NCI-H69 (cell line): ENCODE measurements at regions not wholly inside any gene's neighbourhood (a gene's known extent, or its start where the extent isn't known, plus 50 kb on each side); places are given as distances from the start of the nearest gene placed in this dataset.
"Not testable (repeated sequence)": the region's sequence is repeated elsewhere in the genome, so short reads cannot be mapped to it uniquely, and the experiment has no call there.

Experiments
- DNase-seq: peaks from one replicate; lab custom pipeline; 2025; lab: John Stamatoyannopoulos, UW

GRCh38 chr21:27881331-27881730 is 914.4 kb upstream of the ADAMTS5 start:
- DNase-seq: not testable (repeated sequence)

DNA sequence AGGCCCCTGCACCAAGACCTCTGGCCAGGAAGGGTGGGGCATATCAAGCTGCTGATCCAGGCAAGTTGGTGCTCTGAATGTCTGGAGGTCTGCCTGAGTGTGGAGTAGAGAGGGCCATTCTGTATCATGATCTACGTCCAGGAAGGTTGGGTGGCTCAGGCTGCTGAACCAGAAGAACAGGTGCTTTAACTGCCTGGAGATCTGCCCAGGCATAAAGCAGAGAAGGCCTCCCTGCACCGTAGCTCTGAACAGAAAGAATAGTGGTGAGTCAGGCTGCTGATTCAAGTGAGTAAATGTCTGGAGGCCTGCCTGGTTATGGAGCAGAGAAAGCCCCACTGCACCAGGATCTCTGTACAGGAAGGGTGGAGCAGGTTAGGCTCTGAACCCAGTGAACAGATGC is 905.5 kb upstream of the ADAMTS5 start:
- DNase-seq: not testable (repeated sequence)

DNA sequence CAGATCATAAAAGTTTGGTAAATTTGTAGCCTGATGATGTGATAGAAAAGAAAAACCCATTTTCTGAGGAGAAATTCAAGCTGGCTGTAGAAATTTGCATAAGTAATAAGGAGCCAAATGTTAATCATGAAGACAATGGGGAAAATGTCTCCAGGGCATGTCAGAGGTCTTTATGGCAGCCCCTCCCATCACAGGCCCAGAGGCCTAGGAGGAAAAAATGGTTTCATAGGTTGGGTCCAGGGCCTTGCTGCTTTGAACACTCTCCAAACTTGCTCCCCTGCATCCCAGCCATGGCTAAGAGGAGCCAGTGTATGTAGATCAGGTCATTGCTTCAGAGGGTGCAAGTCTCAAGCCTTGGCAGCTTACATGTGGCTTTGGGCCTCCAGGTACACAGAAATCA is 903.9 kb upstream of the ADAMTS5 start:
- not testable (repeated sequence) for DNase-seq

GRCh38 chr21:27860314-27860955 is 893.5 kb upstream of the ADAMTS5 start:
- not testable (repeated sequence) for DNase-seq

- DNase-seq: not testable (repeated sequence)
These were observed 891.4 kb upstream of the ADAMTS5 start for GRCh38 chr21:27858053-27858825.

DNA sequence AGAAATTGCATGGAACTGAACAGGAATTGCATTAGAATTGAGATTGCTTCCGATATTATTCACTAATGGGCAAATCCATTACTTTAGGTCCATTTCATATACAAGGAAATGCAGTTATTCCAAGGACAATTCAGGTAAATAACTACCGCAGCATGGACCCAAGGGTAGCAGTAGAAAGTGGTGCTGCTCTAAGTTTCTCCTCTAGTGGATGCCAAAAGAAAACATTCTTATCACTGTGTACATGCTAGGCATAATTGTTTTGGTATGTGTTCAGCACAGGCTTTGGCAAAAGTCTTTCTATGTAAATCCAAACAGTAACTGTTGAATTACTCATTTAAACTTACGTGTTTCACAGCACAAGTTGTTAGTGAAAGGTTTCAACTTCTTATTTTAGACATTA is 890.1 kb upstream of the ADAMTS5 start:
- DNase-seq: not testable (repeated sequence)

DNA sequence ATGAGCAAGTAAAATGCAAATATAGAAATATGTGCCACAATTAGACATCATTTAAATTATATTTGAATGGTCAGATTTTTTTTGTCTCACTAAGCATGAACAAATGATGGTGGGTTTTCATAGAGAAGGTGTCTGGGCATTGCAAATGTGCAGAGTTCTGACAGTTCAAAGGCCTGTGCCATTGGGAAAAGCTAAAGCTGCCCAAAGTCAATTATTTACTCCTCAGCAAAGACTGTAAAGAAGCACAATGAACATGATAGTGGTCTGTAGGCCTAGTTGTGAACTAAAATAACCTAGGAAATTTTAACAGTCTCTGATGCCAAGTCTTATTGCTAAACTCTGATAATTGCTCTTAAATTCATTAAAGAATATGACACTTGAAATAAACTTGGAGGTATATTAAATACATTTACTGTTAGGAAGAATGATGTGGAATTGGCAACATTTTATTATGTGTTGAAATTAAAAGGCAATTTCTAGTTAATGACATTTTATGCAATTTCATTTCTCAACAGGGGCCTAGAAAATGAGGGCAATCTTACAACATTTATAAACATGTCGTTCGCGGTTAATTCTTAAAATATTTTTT is 874.3 kb upstream of the ADAMTS5 start:
- no peak for DNase-seq

DNA sequence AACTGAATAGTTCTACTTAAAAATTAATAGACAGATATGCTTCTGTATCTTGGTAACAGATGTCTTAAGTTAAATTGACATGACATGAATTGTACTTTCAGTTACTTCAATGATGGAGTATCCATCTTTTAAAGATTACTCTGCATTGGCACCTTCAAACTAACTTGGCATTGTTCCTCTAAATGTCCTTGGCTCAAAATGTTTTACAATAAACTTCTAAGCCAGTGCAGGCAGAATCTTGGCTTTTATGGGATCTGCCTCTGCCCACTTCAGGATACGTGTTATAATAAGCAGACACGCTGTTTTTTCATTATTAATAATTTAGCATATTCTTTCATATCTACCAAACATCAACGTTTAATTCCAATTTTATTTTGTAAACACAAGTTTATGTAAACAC is 873.4 kb upstream of the ADAMTS5 start:
- no peak for DNase-seq

DNA sequence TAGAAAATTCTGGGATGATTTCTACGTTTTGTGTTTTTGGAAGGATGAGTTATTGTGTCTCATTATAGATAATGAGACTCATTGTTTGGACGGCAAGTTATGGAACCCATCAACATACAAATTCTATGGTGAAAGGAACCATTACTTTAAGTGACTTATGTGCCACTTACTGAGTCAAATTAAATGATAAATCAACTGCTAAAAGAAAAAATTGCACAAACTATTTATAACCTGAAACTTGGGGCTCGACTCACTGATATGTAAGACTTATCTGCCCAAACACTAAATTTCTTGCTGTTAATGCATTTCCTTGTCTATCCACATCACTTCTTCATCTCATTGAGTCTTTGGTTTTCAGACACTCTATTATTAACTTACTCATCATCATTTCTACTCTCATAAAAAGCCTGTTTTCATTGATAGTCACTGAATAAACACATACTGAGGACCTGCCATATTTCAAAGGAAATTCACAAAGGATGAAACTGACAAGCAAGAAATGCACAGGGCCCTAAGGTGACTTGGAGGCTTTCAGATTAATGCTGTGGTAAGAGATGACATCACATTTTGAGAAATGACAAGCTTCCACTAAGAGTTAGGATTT is 872.7 kb upstream of the ADAMTS5 start:
- no peak for DNase-seq

GRCh38 chr21:27838573-27838972 is 871.7 kb upstream of the ADAMTS5 start:
- DNase-seq: no peak

DNA sequence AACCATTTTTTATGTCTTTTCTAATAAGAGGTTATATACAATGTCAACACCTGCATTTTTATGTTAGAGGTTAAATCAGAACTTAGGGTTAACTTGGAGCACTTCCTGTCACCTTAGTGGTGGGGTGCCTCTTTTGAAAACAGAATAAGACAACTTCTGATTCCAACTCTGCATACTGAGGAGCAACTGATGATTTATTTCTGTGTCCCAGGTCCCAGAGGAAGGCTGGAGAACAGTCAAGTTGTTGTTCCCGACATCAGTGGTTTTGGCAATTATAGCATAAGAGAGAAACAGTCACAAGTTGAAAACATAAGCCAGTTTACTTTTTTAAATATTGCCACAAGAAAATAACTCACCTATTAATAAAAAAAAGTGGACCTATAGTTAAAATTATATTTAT is 871.0 kb upstream of the ADAMTS5 start:
- DNase-seq: no peak

GRCh38 chr21:27833298-27833697 is 866.4 kb upstream of the ADAMTS5 start:
- DNase-seq: no peak

GRCh38 chr21:27831816-27832569 is 865.1 kb upstream of the ADAMTS5 start:
- DNase-seq: no peak

DNA sequence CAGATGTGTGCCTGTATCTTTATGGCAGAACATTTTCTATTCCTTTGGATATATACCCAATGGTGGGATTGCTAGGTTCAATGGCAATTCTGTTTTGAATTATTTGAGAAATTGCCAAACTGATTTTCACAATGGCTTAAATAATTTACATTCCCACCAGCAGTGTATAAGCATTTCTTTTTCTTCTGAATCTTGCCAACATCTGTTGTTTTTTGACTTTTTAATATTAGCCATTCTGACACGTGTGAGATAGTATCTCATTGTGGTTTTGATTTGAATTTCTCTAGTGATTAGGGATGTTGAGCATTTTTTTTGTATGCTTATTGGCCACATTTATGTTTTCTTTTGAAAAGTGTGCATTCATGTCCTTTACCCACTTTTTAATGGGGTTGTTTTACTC is 864.3 kb upstream of the ADAMTS5 start:
- no peak for DNase-seq

DNA sequence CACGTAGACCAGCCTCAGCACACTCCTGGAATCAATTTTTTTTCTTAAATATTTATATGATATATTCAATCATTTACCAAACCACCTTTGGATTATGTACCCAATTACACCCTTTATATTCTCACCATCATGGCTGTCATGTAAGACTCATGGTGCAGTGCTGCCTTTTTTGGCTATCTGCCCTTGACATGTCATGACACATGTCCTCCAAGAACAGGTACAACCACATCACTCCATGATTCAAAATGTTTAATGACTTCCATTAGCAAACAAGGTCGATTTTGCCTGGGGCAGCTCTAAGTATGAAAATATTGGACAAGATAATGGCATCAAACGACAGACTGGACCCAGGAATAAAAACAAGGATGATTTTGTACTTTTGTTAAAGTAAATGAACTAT is 861.1 kb upstream of the ADAMTS5 start:
- DNase-seq: no peak

DNA sequence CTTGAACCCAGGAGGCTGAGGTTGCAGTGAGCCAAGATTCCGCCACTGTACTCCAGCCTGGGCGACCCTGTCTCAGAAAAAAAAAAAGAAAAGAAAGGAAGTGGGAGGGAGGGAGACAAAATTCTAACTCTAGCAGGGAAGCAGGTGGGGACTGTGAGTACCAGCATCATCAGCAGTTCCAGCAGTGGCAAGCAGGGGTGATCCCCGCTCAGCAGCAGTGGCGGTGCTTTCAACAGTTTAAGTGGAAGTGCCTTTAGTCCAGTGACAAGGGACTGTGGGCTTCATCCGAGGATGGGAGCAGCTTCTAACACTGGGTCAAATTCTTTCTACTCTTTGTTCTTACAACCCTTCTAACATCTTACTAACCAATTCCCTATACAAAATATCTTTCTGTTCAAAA is 858.1 kb upstream of the ADAMTS5 start:
- no peak for DNase-seq

- DNase-seq: no peak
These were observed 856.8 kb upstream of the ADAMTS5 start for GRCh38 chr21:27823652-27824201.

GRCh38 chr21:27820342-27820741 is 853.5 kb upstream of the ADAMTS5 start:
- DNase-seq: no peak

- no peak for DNase-seq
These were observed 852.4 kb upstream of the ADAMTS5 start for GRCh38 chr21:27819299-27819698.

DNA sequence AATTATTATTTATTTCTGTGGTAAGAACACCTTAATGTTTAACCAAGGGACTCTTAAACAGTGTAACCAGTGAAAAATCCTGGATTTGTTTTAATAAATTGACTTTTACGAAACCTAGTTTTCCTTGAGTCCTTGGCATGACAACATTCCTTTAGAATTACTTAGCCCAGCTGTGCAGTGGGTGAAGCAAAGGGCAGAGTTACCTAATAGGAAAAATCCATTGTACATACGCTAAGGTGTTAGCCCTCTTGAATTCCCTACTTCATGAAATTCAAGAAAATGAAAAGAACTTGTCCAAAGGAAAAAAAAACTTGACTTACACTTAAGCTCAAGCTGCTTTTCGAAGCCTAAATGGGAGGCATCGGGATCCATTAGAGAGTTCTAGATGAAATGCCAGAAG is 852.0 kb upstream of the ADAMTS5 start:
- no peak for DNase-seq

DNA sequence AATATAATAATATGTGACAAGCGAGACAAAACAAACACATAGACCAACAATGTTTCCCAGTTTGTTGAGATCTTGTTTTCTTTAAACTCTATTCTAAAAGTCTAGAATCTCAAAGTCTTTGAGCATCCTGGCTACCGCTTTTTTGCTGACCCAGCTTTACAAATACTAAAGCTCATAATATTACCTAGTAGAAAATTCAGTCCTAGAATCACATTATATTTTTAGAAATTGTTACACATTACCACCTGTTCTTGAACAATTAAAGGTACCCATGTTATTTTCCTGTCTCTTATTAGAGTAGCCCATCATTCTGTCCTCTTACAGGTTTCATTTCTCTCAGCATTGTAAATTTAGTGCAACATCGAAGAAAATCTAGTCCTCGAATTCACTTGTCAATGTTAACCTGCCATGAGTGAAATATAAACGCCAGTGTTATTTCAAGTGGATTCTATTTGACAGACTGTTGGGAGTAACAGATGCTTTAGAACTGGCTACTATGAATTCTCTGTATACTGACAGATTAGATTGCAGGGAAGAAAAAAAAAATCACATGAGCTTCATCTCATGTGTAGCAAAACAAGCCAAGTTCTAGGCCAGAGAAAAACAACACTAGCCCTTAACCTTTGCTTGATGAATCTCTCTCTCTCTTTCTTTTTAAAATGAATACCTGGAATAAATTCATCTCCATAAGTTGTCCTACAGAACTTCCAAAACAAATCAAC is 851.2 kb upstream of the ADAMTS5 start:
- DNase-seq: no peak
